Vagina (tissue), 2 donors: ENCODE measurements at regions not wholly inside any gene's neighbourhood (a gene's known extent, or its start where the extent isn't known, plus 50 kb on each side); places are given as distances from the start of the nearest gene placed in this dataset.

Experiments used
- DNase-seq, 2 donors: peaks; one replicate each; pipeline ENCODE4 v3.0.0-alpha.2; 2017; ENCODE audit errors: extremely low spot score in 2 of 2
- H3K27ac ChIP-seq: fragments of 200-600 bp; sonication (generic); one replicate; pipeline ENCODE4 v1.5.1; 2019
- H3K27me3 ChIP-seq: fragments of 200-600 bp; sonication (generic); one replicate; pipeline ENCODE4 v1.5.1; 2019
- H3K36me3 ChIP-seq, 2 donors: fragments of 200-600 bp; sonication (generic); one replicate each; pipeline ENCODE4 v1.5.1; 2017 to 2019
- H3K4me1 ChIP-seq: fragments of 200-600 bp; sonication (generic); one replicate; pipeline ENCODE4 v1.5.1; 2019
- H3K4me3 ChIP-seq, 2 donors: fragments of 200-600 bp; sonication (generic); 1 replicate in 1 of 2; 2 replicates in 1 of 2; pipeline ENCODE4 v1.5.1; 2016 to 2019
- H3K9me3 ChIP-seq: fragments of 200-600 bp; sonication (generic); one replicate; pipeline ENCODE4 v1.5.1; 2019
- POLR2A ChIP-seq, 2 donors: fragments of 450-650 bp; IDR thresholded peaks; one replicate each; pipeline ENCODE4 v1.6.1; 2017; ENCODE audit warnings: antibody characterized with exemption in 2 of 2, mild to moderate bottlenecking in 2 of 2, moderate library complexity in 2 of 2
- POLR2AphosphoS5 ChIP-seq, 2 donors: sonication (generic); formaldehyde crosslinking; IDR thresholded peaks; one replicate each; pipeline ENCODE4 v1.9.0; 2017; ENCODE audit warnings: antibody characterized with exemption in 2 of 2, mild to moderate bottlenecking in 2 of 2, low read depth in 1 of 2; ENCODE audit not compliant: insufficient read depth in 1 of 2
- intact Hi-C: fragments of 100-400 bp; cut with DNase I; formaldehyde crosslinking; loops from one replicate; pipeline ENCODE4 v1.15.1; 2023
- TF ChIP-seq, protein P1 (sequence below), 3 experiments: fragments of 450-650 bp in 2 of 3; fragments of 200-600 bp in 1 of 3; sonication (generic) in 1 of 3; IDR thresholded peaks; one replicate each; pipeline ENCODE4 v1.5.1; 2017 to 2019; ENCODE audit warnings: antibody characterized with exemption in 3 of 3, mild to moderate bottlenecking in 2 of 3, moderate library complexity in 2 of 3

DNA sequence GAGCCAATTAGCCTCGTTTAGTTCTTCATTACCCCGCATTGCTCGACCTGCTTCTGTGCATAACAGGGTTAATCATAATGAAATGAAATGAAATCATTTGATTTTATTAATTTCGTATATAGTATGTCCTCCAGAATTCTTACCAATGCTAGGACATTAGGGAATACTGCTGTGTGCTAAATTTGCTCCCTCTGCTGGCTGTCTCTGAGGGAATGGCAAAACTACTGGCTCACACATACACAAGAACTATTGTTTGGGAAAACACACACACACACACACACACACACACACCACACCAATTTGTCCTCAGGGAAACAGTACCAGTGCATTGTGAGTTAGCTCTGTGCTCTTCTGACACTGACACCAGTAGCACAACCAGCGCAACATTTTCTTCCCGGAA lies 273.3 kb upstream of the TCF4 start:
- Histone ChIP-seq H3K4me3 (no peak overlapping the region), H3K36me3 (no peaks in the 10 kb centered on the region), H3K27me3 (no peaks in the 10 kb centered on the region), H3K9me3 (no peaks in the 10 kb centered on the region), H3K4me1 (no peaks in the 10 kb centered on the region), H3K27ac (no peak overlapping the region)
- intact Hi-C loops, result no loop called here
- TF ChIP-seq POLR2A (IDR thresholded peaks at IDR 0.05), result no peak
- no peak for TF ChIP-seq POLR2AphosphoS5 (IDR thresholded peaks at IDR 0.05; ENCODE audit: insufficient read depth in 1 of 2, low read depth in 1 of 2)
- TF ChIP-seq, protein P1, sequence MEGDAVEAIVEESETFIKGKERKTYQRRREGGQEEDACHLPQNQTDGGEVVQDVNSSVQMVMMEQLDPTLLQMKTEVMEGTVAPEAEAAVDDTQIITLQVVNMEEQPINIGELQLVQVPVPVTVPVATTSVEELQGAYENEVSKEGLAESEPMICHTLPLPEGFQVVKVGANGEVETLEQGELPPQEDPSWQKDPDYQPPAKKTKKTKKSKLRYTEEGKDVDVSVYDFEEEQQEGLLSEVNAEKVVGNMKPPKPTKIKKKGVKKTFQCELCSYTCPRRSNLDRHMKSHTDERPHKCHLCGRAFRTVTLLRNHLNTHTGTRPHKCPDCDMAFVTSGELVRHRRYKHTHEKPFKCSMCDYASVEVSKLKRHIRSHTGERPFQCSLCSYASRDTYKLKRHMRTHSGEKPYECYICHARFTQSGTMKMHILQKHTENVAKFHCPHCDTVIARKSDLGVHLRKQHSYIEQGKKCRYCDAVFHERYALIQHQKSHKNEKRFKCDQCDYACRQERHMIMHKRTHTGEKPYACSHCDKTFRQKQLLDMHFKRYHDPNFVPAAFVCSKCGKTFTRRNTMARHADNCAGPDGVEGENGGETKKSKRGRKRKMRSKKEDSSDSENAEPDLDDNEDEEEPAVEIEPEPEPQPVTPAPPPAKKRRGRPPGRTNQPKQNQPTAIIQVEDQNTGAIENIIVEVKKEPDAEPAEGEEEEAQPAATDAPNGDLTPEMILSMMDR (IDR thresholded peaks at IDR 0.05), result no peak
- DNase-seq, result no peak

DNA sequence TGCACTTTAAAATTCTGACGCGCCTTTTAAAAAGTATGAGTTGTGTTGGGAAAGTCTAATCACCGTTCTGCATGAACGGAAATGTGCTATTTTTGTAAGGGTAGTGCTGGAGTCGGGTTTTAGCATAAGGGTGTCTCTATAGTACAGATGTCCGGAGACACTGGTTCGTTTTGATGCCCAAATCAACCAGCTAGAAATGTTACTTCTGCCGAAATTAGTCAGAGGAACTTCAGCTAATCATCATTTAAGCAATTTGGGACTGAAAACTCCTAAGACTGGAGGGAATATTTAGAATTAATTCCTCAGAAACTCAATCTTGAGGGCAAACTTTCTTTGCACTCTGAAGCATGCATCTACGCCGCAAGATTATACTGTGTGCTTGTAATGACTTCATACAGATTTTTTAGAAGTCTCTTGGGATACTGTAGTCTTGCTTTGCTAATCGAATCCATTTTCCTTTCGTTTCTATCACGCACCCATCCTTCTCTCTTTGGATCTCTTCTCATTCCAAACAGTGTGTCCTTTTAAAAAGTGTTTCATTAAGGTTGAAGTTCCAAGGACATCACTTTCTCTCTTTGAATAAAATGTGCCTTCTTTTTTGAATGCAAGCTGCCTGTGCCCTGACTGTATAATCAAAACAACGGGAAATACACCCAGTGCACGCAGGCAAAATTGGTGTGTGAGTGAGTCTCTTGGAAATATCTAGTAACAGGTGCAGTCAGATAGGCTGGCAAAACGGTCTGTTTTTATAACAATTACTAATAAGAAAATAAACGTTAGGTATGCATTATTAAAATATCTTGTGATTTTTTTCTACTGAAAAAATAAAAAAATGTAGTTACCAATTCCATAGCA lies 270.9 kb upstream of the TCF4 start:
- H3K9me3 ChIP-seq, result no peaks in the 10 kb centered on the region
- TF ChIP-seq POLR2AphosphoS5 (IDR thresholded peaks at IDR 0.05; ENCODE audit: insufficient read depth in 1 of 2, low read depth in 1 of 2), result no peak
- intact Hi-C loops, result no loop called here
- no peaks in the 10 kb centered on the region for H3K36me3 ChIP-seq
- no peak overlapping the region for H3K27ac ChIP-seq
- H3K27me3 ChIP-seq, result no peaks in the 10 kb centered on the region
- H3K4me3 ChIP-seq, result no peak overlapping the region
- DNase-seq, result no peak
- no peaks in the 10 kb centered on the region for H3K4me1 ChIP-seq

DNA sequence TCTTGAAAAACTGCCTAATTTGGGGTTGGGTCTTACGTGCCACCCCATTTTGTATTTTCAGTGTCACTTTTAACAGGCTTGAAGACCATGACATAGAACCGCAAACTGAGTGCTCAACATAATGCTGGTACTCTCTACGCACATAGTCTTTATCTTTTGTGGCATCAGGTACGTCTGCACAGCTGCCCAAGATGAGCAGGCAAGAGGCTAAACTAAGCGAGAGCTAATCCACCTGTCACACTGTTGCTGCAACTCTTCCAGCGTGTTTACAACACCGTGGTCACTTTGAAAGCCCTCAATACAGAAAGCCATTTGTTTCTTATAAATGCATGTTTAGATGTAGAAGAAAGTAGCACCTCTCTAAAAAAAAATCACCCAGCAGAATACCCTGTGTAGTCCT lies 270.0 kb upstream of the TCF4 start:
- Histone ChIP-seq H3K9me3 (no peaks in the 10 kb centered on the region), H3K4me1 (no peaks in the 10 kb centered on the region), H3K36me3 (no peaks in the 10 kb centered on the region), H3K27me3 (no peaks in the 10 kb centered on the region), H3K4me3 (no peak overlapping the region), H3K27ac (no peak overlapping the region)
- TF ChIP-seq, protein P1 (IDR thresholded peaks at IDR 0.05), result no peak
- no peak for TF ChIP-seq POLR2AphosphoS5 (IDR thresholded peaks at IDR 0.05; ENCODE audit: insufficient read depth in 1 of 2, low read depth in 1 of 2)
- TF ChIP-seq POLR2A (IDR thresholded peaks at IDR 0.05), result no peak
- intact Hi-C loops, result no loop called here
- no peak for DNase-seq

DNA sequence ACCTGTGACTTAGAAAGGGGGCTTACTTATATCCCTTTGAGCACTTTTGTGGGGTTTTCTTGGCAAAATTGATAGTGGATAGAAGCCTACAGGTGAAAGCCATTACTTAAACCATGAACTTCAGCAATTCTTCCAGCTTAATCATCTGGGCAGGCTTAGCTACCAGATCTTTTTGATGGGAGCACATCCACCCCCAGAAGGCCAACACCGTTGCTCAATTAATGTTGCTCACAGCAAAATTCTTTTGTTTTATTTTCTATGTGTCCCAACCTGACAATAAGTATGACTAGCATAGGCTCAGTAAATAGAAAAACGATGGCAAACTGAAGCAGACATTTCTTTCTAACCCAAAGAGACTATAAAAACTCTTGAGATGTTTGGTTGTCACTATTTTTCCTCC lies 269.4 kb upstream of the TCF4 start:
- Histone ChIP-seq H3K4me1 (no peaks in the 10 kb centered on the region), H3K27ac (no peak overlapping the region), H3K4me3 (no peak overlapping the region), H3K9me3 (no peaks in the 10 kb centered on the region), H3K27me3 (no peaks in the 10 kb centered on the region), H3K36me3 (no peaks in the 10 kb centered on the region)
- no peak for DNase-seq
- intact Hi-C loops, result no loop called here
- TF ChIP-seq POLR2AphosphoS5 (IDR thresholded peaks at IDR 0.05; ENCODE audit: insufficient read depth in 1 of 2, low read depth in 1 of 2) (no peak), POLR2A (IDR thresholded peaks at IDR 0.05) (no peak)
- TF ChIP-seq, protein P1 (IDR thresholded peaks at IDR 0.05), result no peak

DNA sequence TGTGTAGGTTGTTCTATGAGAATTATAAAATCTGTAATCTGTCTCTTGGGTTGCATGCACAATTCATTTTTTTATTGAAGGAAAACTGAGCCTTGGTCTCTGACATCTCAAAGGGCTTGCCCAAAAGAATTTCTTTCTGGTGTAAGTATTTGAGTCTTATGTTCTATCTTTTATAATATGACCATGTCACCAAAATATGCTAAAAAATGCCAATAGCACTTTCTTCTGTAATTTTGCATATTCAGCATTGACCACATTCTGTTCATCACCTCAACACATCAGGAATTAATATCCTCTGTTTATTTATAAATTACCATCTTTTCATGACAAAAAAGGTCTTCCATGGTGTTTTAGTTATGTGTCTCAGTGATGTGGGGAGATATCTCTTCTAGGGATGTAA lies 268.7 kb upstream of the TCF4 start:
- intact Hi-C loops, result no loop called here
- TF ChIP-seq, protein P1 (IDR thresholded peaks at IDR 0.05), result no peak
- no peak for TF ChIP-seq POLR2AphosphoS5 (IDR thresholded peaks at IDR 0.05; ENCODE audit: insufficient read depth in 1 of 2, low read depth in 1 of 2)
- TF ChIP-seq POLR2A (IDR thresholded peaks at IDR 0.05), result no peak
- Histone ChIP-seq H3K27ac (no peak overlapping the region), H3K27me3 (no peaks in the 10 kb centered on the region), H3K4me1 (no peaks in the 10 kb centered on the region), H3K36me3 (no peaks in the 10 kb centered on the region), H3K9me3 (no peaks in the 10 kb centered on the region), H3K4me3 (no peak overlapping the region)
- no peak for DNase-seq
